Left cardiac atrium (tissue), 4 donors: ENCODE measurements at regions not wholly inside any gene's neighbourhood (a gene's known extent, or its start where the extent isn't known, plus 50 kb on each side); places are given as distances from the start of the nearest gene placed in this dataset.
A peak's percentile ranks its signal among the peaks of the same experiment; 100 is the strongest.

Source experiments
- ATAC-seq, 2 donors: fragments of 200-7000 bp; cut with Tn5 transposase; one replicate each; pipeline ENCODE4 v1.9.1; 2020; ENCODE audit warnings: mild to moderate bottlenecking in 2 of 2, moderate library complexity in 2 of 2
- DNase-seq: peaks from one replicate; pipeline ENCODE4 v3.0.0-alpha.2; 2020
- intact Hi-C, 2 donors: fragments of 100-400 bp; cut with DNase I; formaldehyde crosslinking; loops; one replicate each; pipeline versions ENCODE4 v1.14.1 to v1.15.1; 2022 to 2023
- donor health status: DM: no; HTN: yes; CAD: no.
- donor health status: DM: no; HTN: yes; CAD: no; lungs with severe emphysema.
- donor health status: DM: yes; HTN: yes; CAD: no.
- donor health status: Dilated cardiomyopathy.

- no peak for DNase-seq
- intact Hi-C loops = no loop called here
- no peak for ATAC-seq
Observed at GRCh38 chr16:79293836-79294460, 306.6 kb downstream of the MAF start.

GRCh38 chr16:79288066-79288465 is 312.5 kb downstream of the MAF start:
- intact Hi-C loops = no loop called here
- ATAC-seq = no peak

GRCh38 chr16:79287424-79287917 is 313.1 kb downstream of the MAF start:
- ATAC-seq (no peak), DNase-seq (no peak)
- intact Hi-C loops = no loop called here

More at GRCh38 chr16:79288066-79288465, 312.5 kb downstream of the MAF start:
- DNase-seq = no peak

- DNase-seq (peak; percentile 27), ATAC-seq (peak; percentile 67 to 86)
- intact Hi-C loops = no loop called here
Observed at GRCh38 chr16:79286646-79287423, 313.7 kb downstream of the MAF start.

- intact Hi-C loops = no loop called here
- ATAC-seq (no peak), DNase-seq (no peak)
Observed at GRCh38 chr16:79284766-79285165, 315.8 kb downstream of the MAF start.

GRCh38 chr16:79283578-79283977 is 317.0 kb downstream of the MAF start:
- no peak for DNase-seq
- no peak for ATAC-seq
- intact Hi-C loops = no loop called here

- ATAC-seq (no peak), DNase-seq (no peak)
- intact Hi-C loops = no loop called here
Observed at GRCh38 chr16:79282806-79283205, 317.7 kb downstream of the MAF start.

- DNase-seq = no peak
- ATAC-seq = peak in 1 of 2 donors; percentile 61
- intact Hi-C loops = loop anchor here in 1 of 2 donors (10.0 kb wide), 1 partner anchor 316 kb away; no protein-coding TSS in a partner anchor
Observed at GRCh38 chr16:79278506-79278905, 322.0 kb downstream of the MAF start.

GRCh38 chr16:79276501-79276900 is 324.0 kb downstream of the MAF start:
- intact Hi-C loops = loop anchor here in 1 of 2 donors (10.0 kb wide), 1 partner anchor 318 kb away; no protein-coding TSS in a partner anchor

GRCh38 chr16:79274264-79274663 is 326.3 kb downstream of the MAF start:
- ATAC-seq (no peak), DNase-seq (no peak)
- intact Hi-C loops = loop anchor here in 1 of 2 donors (10.0 kb wide), 1 partner anchor 321 kb away; no protein-coding TSS in a partner anchor

More at GRCh38 chr16:79276501-79276900, 324.0 kb downstream of the MAF start:
- DNase-seq (no peak), ATAC-seq (no peak)

GRCh38 chr16:79272141-79272577 is 328.4 kb downstream of the MAF start:
- no peak for DNase-seq
- intact Hi-C loops = loop anchor here in 1 of 2 donors (10.0 kb wide), 1 partner anchor 323 kb away; no protein-coding TSS in a partner anchor
- ATAC-seq = peak in 1 of 2 donors; percentile 30

- intact Hi-C loops = loop anchor here in 1 of 2 donors (10.0 kb wide), 1 partner anchor 323 kb away; no protein-coding TSS in a partner anchor
- DNase-seq (no peak), ATAC-seq (no peak)
Observed at GRCh38 chr16:79271583-79271982, 329.0 kb downstream of the MAF start.

GRCh38 chr16:79270011-79270410 is 330.5 kb downstream of the MAF start:
- no peak for ATAC-seq
- DNase-seq = no peak
- intact Hi-C loops = loop anchor here in 1 of 2 donors (10.0 kb wide), 1 partner anchor 325 kb away; no protein-coding TSS in a partner anchor

- DNase-seq = no peak
- intact Hi-C loops = no loop called here
- no peak for ATAC-seq
Observed at GRCh38 chr16:79269211-79269863, 331.2 kb downstream of the MAF start.

GRCh38 chr16:79267781-79268180 is 332.8 kb downstream of the MAF start:
- no peak for ATAC-seq
- DNase-seq = no peak
- intact Hi-C loops = no loop called here

GRCh38 chr16:79267146-79267545 is 333.4 kb downstream of the MAF start:
- DNase-seq (no peak), ATAC-seq (no peak)
- intact Hi-C loops = no loop called here

- no peak for ATAC-seq
- DNase-seq = no peak
- intact Hi-C loops = no loop called here
Observed at GRCh38 chr16:79265701-79266100, 334.8 kb downstream of the MAF start.

- ATAC-seq = no peak
- intact Hi-C loops = no loop called here
- DNase-seq = no peak
Observed at GRCh38 chr16:79265196-79265595, 335.3 kb downstream of the MAF start.
